HTR-8/SVneo (cell line): ENCODE measurements at regions not wholly inside any gene's neighbourhood (a gene's known extent, or its start where the extent isn't known, plus 50 kb on each side); places are given as distances from the start of the nearest gene placed in this dataset.

Experiments
- DNase-seq: peaks from one replicate; pipeline ENCODE4 v3.0.0; 2011; ENCODE audit warnings: low spot score, mixed read lengths; ENCODE audit not compliant: insufficient read length
- FAIRE-seq: peaks from 2 replicates; lab custom pipeline; 2011; peaks lifted over from hg19 to GRCh38; lab: Jason Lieb, UNC

DNA sequence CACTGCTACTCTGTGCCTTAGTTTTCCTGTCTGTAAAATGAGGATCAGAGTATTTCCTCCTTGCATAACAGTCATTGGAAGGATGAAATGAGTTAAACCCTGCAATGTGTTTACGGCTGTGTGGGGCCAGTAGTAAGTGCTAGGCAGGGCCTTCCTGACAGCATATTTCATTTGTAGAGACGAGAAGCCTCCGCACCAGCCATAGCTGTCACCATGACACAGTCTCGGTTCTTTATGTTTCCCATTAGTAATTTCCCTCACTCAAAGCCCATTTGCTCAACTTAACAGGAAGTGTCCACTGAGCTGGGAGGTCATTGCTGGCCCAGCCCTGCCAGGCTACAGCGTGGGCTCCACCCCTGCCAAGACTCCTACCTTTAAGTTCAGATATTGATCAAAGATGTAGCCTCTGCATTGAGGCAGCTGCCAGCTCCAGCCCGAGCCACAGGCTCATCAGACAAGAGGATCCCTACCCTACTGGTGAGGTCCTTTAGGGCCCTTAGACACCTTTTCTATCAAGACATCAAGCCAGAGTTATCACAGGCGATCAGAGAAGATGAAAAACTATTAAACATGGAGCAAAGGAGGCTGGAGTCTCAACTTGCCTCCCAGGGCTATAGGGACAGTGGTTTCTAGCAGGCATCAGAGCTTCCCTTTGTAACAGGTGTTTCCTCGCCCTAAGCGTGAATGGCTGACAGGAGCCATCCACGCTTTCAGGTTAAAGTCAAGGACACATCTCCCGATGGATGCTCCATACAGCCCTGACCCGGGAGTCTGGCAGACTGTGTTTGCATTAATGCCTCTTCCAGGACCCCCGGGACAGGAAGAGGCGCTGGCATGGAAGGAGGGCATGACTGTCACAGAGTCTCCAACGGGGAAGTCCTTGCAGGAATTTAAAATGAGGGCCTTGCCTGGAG is 251.7 kb downstream of the NDUFA10 start:
- no peak for FAIRE-seq
- no peak for DNase-seq

DNA sequence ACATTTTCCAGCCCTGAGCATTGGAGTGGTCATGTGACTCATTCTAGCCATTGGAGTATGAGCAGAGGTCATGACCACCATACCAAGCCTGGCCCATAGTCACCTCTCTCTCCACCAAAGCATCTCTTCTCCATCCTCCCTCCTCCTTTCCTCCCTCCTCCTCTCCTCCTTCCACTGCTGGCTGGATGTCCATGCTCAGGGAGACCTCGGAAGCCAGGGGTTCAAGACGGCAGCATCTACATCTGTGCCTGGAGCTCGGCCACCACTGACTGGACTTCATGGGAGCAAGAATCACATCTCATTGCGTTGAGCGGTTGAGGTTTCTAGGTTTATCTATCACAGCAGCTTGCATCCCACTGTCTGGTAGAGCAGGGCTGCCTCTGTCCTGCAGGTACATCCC is 252.4 kb downstream of the NDUFA10 start:
- no peak for FAIRE-seq

DNA sequence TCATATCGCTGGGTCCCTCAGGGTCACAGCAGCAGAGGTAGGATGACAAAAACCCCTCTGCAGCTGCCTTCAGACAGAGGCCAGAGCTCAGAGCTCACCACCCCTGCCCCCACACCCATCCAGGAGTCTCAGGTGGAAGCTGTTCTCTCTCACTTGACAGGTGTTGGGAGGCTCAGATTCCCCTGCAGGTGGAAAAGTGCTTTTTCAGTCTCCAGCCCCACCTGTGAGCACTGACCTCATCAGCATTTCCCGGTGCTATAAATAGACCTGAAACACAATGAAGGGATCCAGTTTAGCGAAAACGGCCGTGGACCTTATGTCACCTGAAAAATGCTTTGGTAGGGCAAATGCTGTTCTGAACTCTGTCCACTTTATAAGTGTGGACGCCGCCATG is 254.9 kb downstream of the NDUFA10 start:
- FAIRE-seq, result no peak
- no peak for DNase-seq

More for the DNA sequence above, 252.4 kb downstream of the NDUFA10 start:
- no peak for DNase-seq

DNA sequence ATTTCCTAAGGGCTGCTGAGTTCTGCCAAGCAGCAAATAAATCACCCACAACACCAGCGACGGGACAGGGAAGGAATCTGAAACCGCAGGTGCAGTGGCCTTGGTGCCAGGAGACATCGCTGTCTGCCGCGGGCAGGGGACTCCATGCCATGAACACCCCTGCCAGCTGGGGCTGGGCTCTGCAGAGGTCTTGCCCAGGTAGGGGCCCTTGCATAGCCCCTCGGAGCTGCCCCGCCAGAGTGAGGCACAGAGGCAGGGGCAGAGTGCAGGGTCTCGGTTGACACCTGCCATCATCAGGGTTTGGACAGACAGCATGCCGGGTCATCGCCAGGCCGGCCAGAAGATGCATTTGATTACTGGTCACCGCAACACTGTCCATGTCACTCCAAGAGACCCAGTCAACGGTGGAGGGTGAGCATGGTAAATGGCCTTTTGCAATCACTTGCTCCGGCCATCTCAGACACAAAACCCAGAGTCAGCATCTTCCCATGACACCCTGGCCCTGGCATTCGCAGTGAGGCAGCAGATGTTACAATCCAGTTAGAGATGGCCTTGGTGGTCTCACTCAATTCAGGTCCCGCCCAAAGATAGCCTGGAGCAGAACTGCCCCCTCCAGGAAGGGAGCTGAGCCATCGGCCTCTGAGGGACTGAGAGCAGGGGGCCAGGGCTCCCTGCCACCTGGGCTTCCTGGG is 255.4 kb downstream of the NDUFA10 start:
- DNase-seq, result no peak
- FAIRE-seq, result no peak

DNA sequence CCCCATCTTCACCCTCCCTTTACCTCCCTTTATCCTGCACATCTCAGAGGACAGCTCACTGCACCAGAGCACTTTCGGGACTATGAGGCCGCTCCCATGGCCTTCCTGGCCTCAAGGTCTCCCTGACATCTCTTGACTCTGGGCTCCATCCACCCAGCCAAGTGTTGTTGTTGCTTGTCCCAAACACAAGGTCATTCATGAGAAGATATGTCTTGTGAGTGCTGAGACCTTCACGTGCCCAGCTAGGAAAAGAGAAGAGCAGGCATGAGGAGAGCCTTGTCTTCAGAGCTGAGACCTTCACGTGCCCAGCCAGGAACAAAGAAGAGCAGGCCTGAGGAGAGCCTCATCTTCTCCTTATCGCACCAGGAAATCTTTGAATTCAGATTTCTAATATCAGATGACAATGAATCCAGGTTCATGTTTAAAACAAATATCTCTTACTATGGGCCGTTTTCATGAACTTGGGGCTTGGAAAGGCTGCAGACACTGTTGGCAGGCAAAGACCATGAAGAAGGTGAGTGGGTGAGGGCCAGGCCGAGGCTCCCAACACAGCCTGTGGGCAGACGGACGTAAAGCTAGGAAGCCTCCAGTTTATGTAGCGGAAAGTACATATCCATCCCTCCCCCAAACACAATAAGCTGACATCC is 256.1 kb downstream of the NDUFA10 start:
- DNase-seq (no peak), FAIRE-seq (no peak)

DNA sequence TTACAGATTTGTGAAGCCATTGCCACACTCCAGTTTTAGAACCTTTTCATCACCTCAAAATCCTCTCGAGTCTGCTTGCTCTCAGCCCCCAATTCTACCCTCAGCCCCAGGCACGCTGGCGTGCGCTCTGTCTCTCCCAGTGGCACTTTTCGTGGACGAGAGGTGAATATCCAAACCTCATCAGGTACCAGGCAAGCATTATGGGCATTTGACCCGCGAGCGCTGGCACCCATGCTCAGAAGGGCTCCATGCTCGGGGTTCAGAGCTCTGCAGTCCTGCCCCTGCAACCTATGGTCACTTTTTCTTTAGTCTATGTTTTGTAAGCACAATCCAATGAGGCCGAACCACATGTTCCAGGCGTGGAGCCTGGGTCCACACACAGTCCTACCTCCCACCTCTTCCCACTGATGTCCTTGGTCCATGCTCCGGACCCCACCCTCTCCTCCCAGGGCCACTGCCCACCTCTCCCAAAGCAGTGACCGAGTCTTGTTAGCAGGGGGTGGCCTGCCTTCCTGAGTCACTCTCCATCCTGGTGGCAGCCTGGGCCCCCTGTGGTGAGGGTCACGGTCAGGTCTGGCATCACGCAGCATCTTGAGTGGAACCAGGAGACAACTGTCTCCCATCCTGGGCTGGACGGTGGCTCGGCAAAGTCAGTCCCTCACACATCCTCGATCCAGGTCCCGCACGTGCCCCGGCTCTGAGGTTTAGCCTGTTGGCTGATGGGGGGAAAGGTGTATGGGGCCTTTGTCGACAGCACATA is 256.9 kb downstream of the NDUFA10 start:
- FAIRE-seq (no peak), DNase-seq (no peak)

DNA sequence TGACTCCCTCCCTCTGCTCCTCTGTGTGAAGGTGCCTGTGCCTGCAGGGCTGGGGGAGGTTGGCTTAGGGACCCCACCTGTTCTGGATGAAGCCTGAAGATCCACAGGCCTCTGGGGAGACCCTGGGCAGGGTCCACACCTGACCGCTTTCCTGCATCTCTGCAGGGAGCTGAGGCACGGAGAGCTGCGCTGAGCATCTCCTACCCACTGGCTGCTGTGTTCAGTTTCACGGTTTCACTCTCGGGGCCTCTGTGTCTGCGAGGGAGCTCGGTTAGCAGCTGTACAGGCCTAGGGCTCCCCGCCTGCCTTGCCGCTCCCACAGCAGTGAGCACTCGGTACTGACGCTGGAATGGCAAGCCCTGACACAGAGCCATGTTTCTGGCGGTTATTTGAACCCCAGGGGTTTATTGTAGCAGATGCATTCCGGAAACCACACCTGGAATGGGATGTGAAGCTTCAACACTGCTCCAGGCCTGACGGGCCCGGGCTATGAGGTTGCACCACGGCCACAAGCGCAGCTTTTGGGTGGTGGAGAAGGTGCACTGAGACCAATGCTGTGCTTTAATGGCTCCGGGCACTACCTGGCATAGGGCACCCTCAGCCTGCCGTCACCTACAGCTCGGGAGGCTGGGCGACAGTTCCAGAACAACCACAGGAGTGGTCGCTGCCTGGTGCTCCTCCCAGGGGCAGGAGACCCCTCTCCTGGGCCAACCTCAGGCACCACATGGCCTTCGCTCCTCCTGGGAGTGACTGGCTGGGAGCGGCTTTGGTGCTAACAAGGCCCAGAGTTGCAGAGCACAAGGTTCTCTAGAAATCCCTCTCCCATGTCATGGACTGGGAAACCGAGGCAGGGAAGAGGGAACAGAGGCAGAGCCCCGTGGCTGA is 257.9 kb downstream of the NDUFA10 start:
- FAIRE-seq (no peak), DNase-seq (no peak)

DNA sequence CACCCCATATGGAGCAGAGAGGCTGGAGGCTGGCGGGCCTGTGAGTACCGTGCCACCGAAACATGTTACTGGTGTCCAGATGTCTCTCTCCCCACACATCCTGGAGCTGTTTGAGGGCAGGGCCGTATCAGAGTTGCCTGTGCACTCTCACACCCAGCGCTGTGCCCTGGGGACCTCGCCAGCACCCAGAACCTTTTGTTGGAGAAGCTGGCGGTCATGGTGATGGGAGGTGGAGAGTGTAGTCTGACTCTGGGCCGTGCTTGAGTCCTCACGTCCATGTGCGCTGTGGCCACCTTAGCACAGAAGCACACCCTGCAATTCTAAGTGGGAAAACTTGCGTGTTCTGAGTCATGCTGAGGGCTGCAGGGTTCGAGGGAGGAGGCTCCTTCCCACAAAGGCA is 259.2 kb downstream of the NDUFA10 start:
- no peak for FAIRE-seq
- no peak for DNase-seq

DNA sequence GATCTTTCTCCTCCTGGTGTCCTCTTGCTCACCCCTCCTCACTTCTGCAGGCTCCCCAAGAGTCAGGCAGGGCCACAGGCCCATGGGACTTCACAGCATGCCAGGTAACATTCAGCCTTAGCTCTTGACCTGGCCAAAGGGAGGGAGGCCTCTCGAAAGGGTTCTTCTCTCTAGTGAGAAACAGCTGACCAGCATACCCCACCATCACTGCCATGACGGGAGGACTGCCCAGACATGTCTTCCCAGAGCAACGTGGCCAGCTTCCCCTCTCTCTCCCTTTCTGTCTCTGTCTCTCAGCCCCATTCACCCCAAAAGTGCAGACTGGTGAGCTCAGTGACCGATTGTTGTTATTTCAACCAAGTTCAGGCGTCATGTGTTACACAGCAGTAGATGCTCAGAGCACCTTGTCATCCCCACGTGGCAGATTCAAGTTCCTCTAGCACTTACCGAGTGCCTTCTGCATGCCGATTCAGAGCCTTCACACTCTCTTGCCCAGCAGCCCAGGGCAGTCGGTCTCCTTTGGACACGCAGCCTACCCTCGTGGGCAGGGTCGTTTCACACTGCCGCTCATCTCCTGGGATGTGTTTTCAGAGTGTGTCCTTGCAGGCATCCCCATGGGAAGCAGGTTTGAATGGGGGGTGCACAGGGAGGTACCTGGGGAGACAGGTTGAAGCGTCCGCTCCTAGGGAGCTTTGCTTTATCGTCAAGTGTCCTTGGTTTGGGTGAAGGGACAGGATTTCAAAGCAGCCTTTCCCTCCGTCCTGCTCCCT is 259.9 kb downstream of the NDUFA10 start:
- DNase-seq, result no peak
- FAIRE-seq, result no peak

DNA sequence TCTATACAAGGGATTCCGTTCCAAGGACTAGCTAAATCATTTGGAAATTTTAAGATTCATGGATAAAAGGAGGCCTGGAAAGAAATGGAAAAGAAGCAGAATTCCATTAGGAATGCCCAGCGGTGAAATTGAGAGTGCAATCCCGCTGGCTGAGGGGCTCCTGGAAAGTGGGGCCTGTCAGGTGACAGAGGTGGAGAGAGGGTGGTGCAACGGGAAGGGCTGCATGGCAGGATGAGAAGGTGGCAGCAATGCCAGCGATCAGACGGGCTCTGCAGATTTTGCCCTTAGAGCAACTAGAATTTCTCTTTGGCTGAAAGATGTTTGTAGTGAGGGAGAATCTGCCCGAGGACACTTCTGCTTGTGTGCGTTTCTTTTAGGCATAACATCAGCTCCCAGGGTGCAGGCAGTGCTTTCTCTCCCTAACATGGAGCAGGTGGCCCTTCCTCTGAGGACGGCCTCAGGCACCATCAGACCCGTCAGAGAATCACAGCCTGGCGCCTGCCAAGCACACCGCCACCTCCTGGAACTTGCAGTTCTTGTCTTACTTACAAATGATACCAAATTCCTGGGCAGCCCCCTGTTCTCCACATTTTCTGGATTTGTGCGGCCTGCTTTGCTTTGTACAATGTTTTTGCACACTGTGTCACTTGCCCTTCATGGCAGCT is 261.6 kb downstream of the NDUFA10 start:
- no peak for FAIRE-seq
- no peak for DNase-seq

DNA sequence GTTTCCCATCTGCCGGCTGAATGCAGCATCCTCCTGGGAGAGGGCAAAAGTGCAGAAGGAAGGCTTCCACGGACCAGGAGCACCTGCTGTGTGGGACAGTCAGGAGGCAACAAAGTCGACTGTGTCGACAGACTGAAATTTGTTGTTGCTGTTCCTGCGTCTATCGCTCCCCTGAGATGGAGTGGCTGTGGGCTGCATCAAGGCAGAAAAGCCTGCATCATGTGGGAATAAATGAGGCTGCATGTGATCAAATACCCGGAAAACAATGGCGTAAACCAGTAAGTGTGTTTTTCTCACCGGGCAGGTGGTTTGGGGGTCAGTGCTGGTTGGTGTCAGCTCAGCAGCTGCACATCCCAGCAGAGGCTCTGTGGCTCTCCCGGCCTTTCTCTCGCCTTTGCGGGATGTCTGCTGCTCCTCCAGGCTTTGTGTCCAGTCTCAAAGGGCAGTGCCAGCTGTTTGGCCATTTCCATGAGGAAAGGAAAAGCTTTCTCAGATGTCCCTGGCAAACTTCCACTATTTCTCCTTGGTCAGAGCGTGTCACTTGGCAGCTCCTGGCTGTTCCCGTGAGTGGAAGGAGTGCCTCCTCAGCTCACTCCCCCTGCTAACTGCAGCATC is 262.4 kb downstream of the NDUFA10 start:
- no peak for FAIRE-seq

DNA sequence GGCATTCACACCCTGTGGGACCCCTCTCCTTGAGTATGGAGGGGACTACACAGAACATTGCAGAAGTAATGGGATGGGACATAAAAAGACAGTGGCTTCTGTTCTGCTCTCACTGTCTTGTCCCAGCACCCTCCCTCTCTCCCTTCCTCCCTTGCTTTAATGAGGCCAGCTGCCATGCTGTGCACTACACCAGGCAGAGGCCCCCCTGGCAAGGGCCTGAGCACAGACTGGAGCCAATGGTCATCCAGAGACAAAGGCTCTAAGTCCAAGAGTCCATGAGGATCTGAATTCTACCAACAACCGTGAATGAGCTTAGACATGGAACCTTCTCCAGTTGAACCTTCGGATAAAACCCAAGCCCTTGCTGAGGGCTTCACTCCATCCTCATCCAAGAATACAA is 263.0 kb downstream of the NDUFA10 start:
- FAIRE-seq, result no peak
- DNase-seq, result no peak

More for the DNA sequence above, 262.4 kb downstream of the NDUFA10 start:
- no peak for DNase-seq

DNA sequence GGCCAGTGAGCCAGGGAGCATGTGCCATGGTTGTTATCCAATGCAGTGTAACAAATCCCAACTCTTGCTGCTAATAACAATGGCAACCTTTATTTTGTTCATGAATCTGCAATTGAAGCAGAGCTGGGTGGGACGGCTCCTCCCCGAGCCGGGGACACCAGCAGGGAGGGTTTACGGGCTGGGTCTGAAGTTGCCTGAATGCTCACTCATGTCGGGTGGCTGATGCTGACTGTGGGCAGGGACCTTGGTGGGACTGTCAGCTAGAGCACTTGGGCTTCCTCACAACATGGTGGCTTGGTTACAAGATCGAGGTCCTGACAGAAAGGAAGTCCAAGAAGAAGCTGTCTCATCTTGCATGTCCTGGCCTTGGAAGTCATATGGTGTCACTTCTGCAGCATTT is 264.5 kb downstream of the NDUFA10 start:
- FAIRE-seq (no peak), DNase-seq (no peak)

DNA sequence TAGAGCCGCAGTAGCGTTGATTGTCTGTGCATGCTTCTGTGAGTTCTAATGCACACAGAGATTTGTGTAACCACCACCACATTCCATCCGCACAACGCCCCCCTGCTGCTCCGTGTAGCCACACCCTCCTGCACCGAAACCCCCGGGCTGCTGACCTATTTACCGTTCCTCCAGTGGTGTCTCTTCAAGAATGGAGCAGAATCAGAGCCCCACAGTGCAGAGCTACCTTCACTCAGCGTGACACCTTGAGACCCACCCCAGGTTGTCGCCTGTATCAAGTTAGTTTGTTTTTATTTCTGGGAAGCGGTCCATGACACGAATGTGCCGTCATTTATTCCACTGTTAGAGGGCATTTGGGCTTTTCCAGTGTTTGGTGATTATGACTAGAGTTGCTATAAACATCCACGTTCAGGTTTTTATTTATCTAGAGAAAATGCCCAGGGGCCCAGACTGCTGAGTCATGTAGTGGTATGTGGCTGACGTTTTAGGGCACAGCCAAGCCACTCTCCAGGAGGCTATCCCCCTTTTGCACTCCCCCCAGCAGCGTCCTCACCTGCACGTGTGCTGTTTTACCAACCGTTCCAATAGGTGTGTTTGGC is 266.8 kb downstream of the NDUFA10 start:
- no peak for FAIRE-seq
- DNase-seq, result peak; percentile 61

DNA sequence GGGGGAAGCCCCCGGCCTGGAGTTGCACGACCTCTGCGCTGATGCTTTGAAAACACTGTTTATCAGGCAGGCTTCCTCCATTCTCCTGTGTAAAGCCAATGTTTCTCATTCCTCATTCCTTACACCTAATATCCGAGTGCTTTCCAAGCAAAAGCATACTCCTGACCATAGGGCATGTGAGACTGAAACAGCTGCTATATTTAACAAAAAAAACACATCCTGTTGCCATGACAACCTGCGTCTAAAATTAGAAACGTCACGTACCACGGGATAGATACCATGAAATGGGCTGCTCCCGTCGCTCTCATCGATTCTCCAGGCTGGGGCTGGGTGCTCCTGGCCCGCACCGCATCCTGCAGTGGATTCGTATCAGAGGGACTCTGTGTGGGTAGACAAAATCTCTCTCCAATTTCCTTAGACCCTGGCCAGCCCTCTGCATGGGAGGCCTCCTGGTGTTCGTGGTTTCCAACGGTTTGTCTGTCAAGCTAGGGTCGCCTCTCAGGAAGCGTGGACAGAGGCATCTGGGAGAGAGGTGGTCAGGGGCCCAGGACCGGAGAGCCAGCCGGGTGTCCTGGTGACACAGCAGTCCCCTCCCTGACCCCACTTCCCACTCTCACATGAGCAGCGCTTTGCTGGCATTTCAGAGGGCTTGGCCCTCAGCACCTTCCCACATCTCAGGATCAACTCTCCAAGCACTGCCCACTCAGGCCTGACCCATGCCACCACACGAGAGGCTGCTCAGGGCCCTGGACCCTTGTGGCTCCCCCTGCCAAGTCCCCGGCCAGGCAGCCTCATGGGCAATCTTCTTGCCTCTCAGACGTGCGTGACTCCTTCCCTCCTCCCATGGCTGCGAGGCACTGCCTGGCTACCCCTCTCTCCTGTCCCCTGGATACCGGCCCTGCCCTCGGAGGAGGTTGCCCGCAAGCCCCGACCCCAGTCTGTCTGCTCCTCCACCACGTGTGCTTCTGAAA is 268.1 kb downstream of the NDUFA10 start:
- FAIRE-seq, result no peak
- no peak for DNase-seq
